Activated CD8-positive, alpha-beta memory T cell treated with anti-CD3 and anti-CD28 coated beads for 48 hours (primary cell): ENCODE measurements at regions not wholly inside any gene's neighbourhood (a gene's known extent, or its start where the extent isn't known, plus 50 kb on each side); places are given as distances from the start of the nearest gene placed in this dataset.

Experiments
- DNase-seq, 3 experiments: peaks; one replicate each; pipeline ENCODE4 v3.0.0-alpha.2; 2020; ENCODE audit warnings: low read depth in 2 of 3, low spot score in 2 of 3

DNA sequence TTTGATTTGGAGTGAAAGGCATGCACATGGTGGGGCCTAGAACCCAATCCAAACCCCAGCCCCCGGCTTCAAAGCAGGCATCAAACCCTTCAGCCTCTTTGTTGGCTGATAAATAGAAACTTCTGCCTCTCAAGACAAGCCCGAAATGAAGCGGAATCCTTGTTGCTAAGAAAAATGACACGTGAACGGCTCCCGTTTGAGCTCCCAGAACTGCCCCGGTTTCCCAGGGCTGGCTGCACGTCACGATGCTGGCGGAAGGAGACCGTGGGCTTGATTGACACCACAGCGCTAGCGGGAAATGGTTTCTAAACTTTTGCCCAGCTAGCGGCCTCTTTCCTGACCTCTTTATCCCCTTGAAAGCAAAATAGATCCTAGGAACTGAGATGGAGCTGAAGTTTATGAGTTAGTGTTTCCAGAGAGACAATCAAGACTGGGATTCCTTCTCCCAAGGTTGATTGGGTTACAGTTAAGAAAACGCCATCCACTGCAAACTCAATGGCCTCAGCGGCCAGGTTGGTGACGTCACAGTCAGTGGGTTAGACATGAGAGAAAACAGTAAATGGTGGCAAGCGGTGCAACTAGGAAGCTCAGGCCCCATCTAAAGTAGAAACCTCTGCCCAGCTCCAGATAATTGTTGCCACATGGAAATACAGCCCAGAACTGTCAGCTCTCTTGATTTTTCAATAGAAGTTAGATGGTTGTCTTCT, 117.0 kb downstream of the ANKRD60 start:
- no peak for DNase-seq

DNA sequence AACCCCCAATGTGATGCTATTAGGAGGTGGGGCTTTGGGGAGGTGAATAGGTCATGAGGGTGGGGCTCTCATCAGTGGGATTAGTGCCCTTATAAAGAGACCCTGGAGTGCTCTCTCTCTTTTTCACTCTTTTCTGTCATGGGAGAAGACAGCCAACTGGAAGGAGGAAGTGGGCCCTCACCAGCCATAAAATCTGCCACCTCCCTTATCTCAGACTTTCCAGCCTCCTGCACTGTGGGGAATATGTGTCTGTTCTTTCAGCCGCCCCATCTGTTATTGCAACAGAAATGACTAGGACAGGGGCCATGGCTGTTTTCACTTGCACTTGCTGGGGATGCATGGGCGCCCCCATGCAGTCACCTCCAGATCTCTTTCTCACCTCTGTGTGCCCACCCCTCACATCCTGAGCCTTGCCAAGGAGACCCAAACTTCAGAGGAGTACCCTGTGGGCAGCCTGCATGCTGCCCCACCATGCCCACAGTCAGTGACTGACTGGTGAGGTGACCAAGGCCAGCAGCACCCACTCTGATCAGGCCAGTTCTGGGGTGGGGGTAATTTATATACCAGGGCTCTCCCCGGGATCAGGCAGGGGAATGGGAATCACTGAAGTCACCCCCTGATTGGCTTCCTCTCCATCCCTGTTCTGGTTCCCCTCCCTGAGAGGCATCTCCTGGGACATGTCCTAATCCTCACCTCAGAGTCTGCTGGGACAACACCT, 118.4 kb downstream of the ANKRD60 start:
- DNase-seq = no peak

- no peak for DNase-seq
Measured at GRCh38 chr20:58109126-58109880, 119.2 kb downstream of the ANKRD60 start.

DNA sequence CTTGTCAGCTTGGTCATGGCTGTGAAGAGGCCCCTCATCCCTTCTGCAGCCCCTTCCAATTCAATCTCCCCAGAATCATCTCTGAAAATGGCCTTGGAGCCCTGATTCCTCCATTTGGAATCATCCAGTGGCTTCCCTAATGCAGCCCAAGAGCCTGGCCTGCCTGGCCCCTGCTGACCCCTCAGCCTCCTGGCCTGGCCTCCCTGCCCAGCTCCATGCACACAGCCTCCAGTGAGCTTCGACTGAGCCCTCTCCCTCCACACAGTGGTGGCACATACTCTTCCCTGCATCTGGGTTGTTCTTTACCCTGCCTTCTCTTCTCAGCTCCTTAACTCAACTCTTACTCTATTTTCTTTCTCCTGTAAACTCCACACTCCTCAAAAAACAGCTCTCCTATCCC, 120.9 kb downstream of the ANKRD60 start:
- no peak for DNase-seq

- DNase-seq = no peak
Measured at GRCh38 chr20:58106143-58106750, 122.2 kb downstream of the ANKRD60 start.

DNA sequence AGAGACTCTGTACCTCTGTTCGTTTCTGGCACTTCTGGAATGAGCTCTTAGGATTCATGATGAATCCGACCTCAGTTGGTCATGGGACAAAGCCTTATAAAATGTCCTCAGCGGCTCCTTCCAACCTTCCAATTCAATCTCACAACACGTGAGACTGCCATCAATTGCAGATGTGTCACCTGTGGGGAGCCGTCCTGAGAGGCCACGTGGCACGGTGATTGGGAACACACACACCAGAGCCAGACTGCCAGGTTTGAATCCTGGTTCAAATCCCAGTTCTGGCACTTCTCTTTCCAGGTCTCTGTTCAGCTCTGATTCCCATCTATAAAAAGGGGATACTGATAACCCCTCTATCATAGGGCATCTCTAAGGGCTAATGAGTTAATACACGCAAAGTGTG, 124.5 kb downstream of the ANKRD60 start:
- no peak for DNase-seq

- no peak for DNase-seq
Measured at GRCh38 chr20:58103517-58103904, 124.9 kb downstream of the ANKRD60 start.

- DNase-seq = peak in 2 of 3 experiments; percentile 10 to 14
Measured at GRCh38 chr20:58102744-58103516, 125.5 kb downstream of the ANKRD60 start.

DNA sequence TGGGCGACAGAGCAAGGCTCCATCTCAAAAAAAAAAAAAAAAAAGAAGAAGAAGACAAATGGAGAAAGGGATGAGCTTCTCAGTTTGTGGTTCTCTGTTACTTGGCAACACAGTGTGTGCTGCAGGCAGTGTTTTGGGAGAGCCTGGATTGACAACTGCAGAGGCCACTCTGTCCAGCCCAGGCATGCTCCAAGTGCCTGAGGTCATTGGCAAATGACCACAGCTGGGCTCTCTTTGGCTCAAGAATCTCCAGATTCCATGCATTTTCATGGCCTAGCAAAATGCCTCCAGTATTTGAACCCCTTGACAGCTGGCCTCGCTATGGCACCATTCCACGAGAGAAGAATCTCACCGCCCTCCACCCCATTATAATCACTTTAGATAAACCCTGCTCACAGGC, 126.2 kb downstream of the ANKRD60 start:
- no peak for DNase-seq

DNA sequence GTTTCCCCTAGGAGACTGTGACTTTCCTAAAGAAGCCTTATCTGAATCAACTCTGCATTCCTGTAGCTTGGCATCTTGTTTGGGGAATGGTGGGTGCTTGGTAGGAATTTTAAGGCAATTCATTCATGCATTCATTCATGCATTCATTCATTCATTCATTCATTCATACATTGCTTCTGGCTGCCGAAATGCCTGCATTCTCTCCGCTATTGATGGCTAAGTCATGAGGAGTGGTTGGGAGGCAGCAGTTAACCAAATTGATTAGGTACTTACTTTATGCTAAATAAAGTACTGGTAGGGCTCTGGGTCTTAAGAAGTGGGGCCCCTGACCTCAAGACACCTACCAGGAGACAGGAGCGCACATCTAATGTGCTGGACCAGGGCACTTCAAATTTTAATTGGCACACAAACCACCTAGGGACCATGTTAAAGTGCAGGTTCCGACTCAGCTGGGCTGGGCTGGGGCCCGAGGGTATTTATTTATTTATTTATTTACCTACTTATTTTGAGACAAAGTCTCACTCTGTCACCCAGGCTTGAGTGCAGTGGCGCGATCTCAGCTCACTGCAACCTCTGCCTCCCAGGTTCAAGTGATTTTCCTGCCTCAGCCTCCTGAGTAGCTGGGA, 127.6 kb downstream of the ANKRD60 start:
- DNase-seq = no peak

GRCh38 chr20:58099956-58100730, 128.3 kb downstream of the ANKRD60 start:
- DNase-seq = no peak

DNA sequence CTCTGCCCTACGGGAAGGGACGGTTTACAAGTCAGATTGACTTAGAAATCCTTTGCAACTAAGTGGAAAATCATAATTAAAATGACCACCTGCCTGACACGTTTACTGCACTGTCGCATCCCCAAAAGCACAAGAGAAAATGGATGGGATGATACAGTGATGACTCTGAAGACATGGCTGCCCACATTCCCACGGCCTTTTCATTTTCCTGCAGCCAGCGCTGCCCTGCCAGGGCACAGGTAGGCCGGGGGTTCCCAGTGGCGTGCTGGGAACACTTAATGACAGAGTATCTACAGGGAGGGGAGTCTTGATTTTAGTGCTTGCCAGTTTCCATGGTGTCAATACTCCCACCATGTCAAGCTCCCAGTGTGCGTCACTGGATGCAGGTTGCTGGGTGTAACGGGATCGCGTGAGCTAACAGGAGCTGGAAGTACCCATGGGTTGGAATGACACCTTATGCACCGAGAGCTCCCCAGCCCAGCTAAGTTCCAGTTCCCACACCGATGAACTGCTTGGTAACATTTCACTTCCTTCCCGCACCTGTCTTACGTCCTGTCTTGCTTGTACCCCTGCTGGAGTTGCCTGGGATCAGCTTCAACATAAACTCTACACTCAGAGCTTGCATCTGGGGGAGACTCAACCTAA, 129.0 kb downstream of the ANKRD60 start:
- no peak for DNase-seq

DNA sequence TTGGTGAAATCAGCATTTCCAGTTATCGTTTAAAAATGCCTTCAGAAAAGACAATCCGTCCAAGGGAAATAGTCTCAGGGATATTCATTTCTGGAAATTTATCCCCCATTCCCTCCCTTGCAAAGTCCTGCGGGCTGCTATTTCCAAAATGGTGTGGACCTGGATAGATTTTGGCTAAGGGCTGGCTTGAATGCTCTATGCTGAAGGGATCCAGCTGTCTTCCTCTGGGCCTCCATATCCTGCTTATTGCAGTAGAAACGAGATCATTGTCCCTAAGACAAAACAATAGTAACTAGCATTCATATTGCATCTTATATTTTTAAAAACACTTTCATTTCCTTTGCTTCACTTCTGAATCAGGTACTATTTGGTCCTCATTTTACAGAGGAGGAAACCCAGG, 129.9 kb downstream of the ANKRD60 start:
- no peak for DNase-seq

DNA sequence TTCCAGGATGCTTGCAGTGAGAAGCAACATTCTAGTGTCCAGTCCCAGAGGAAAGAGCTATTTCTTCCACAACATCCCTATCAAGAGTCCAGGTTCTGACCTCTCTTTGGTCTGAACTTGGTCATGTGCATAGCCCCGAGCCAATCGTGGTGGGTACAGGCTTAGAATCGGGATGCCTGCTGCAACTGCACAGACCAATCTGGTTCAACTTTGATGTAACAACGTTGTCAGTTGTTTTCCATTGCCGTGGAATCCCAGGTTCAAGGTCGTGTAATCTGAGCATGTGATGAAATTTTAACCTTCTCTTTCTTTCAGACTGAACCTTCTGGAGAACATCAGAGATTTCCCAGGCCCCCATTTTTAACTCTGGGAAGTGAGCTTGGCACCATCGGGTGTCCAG, 130.5 kb downstream of the ANKRD60 start:
- DNase-seq = no peak

GRCh38 chr20:58097429-58097828, 131.0 kb downstream of the ANKRD60 start:
- DNase-seq = no peak

DNA sequence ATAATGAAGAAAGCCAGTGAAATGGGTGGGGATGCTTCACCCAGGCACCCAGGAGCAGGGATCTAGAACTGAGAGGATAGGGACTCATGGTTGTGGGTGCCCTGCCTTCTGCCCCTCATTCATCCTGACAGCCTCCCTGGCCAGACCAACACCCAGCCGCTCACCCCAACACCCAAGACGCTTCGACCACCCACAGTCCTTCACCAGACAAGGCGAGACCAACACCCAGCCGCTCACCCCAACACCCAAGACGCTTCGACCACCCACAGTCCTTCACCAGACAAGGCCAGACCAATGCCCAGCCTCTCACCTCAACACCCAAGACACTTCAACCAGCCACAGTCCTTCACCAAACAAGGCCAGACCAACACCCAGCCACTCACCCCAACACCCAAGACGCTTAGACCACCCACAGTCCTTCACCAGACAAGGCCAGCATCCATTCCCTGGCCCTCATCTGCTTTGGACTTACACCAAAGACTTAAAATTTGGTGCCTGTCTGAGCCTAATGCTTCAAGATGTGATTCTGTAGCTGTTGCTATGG, 131.5 kb downstream of the ANKRD60 start:
- DNase-seq = no peak

DNA sequence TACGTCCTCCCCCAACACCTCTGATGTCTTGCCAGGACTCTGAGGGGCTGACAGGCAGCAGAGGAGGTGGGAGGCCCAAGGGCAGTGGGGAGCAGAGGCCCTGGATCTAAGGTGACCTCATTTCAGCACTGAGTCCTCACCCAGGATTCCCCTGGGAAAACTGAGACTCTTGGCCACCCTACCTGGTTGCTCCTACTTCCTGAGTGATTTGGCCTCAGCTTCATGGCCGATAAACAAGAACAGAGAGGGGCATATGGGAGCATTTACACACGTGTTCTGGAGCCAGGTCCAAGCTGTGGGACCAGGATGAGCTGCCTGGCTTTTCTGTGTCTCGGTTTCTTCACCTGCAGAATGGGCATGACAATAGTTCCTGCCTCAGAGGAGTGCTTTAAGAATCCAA, 133.8 kb downstream of the ANKRD60 start:
- DNase-seq = no peak

DNA sequence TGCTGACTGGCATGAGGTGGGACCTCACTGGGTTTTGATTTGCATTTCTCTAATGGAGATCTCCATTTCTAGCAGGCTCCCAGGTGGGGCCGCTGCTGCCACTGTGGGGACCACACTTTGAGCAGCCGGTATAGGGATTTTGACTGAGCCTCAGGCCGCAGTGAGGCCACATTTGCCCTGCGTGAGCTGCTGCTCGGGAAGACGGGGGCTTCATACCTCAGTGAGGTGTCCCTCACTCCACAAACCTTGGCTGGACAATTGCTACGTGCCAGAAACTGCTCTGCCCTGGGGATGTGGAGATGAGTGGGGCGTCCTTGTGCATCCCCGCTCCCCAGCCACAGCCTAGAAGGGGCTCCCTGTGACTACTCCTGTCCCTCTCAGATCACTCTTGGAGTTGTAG, 134.3 kb downstream of the ANKRD60 start:
- DNase-seq = no peak

GRCh38 chr20:58092871-58093270, 135.6 kb downstream of the ANKRD60 start:
- no peak for DNase-seq
